Smooth muscle cell (in vitro differentiated cells): ENCODE measurements at regions not wholly inside any gene's neighbourhood (a gene's known extent, or its start where the extent isn't known, plus 50 kb on each side); places are given as distances from the start of the nearest gene placed in this dataset.

ENCODE experiments used
- DNase-seq: peaks from one replicate; lab custom pipeline; 2025; ENCODE audit not compliant: unreplicated experiment; lab: John Stamatoyannopoulos, UW
- H2AFZ ChIP-seq: fragments of 200-600 bp; sonication (generic); 2 replicates; pipeline ENCODE4 v1.6.0; 2016; ENCODE audit warnings: antibody characterized with exemption, low read depth, mild to moderate bottlenecking
- H3F3A ChIP-seq: fragments of 200-600 bp; sonication (generic); 2 replicates; pipeline ENCODE4 v1.6.0; 2017; ENCODE audit warnings: antibody characterized with exemption, low read depth
- H3K27ac ChIP-seq: fragments of 200-600 bp; sonication (generic); 2 replicates; pipeline ENCODE4 v1.5.1; 2016; ENCODE audit warnings: low read depth, mild to moderate bottlenecking
- H3K27me3 ChIP-seq: fragments of 200-600 bp; sonication (generic); 2 replicates; pipeline ENCODE4 v1.6.1; 2016; ENCODE audit warnings: low read depth, mild to moderate bottlenecking
- H3K36me3 ChIP-seq: fragments of 200-600 bp; sonication (generic); 2 replicates; pipeline ENCODE4 v1.5.1; 2016; ENCODE audit warnings: low read depth
- H3K4me1 ChIP-seq: fragments of 200-600 bp; sonication (generic); 2 replicates; pipeline ENCODE4 v1.5.1; 2016; ENCODE audit warnings: low read depth
- H3K4me2 ChIP-seq: fragments of 200-600 bp; sonication (generic); 2 replicates; pipeline ENCODE4 v1.6.0; 2016; ENCODE audit warnings: mild to moderate bottlenecking
- H3K4me3 ChIP-seq: fragments of 200-600 bp; sonication (generic); 2 replicates; pipeline ENCODE4 v1.5.1; 2016; ENCODE audit warnings: mild to moderate bottlenecking
- H3K79me2 ChIP-seq: fragments of 200-600 bp; sonication (generic); 2 replicates; pipeline ENCODE4 v1.6.0; 2016; ENCODE audit warnings: low read depth, mild to moderate bottlenecking
- H3K9ac ChIP-seq: fragments of 200-600 bp; sonication (generic); 2 replicates; pipeline ENCODE4 v1.6.0; 2016; ENCODE audit warnings: low read depth
- H3K9me3 ChIP-seq: fragments of 200-600 bp; sonication (generic); replicated peaks from 2 replicates; pipeline ENCODE4 v1.5.1; 2016; ENCODE audit warnings: low read depth
- H4K20me1 ChIP-seq: fragments of 200-600 bp; sonication (generic); 2 replicates; pipeline ENCODE4 v1.6.0; 2016; ENCODE audit warnings: low read depth
- CTCF ChIP-seq: fragments of 200-600 bp; sonication (generic); IDR thresholded peaks from 2 replicates; pipeline ENCODE4 v1.5.1; 2017; ENCODE audit warnings: borderline replicate concordance, mild to moderate bottlenecking, antibody characterized with exemption; ENCODE audit not compliant: insufficient read depth, poor library complexity, severe bottlenecking
- WGBS: methylation state at CpG from one replicate; pipeline ENCODE4 v1.1.7; 2016; ENCODE audit warnings: low lambda C conversion rate; 5-methylcytosine and 5-hydroxymethylcytosine counted together

- no peaks in the 10 kb centered on the region for H3K79me2 ChIP-seq
- 88% methylated on average over 5 of the region's 5 CpGs for WGBS
- no peaks in the 10 kb centered on the region for H3K9me3 ChIP-seq
- no peak for TF ChIP-seq CTCF
- no peaks in the 10 kb centered on the region for H4K20me1 ChIP-seq
- H3K4me1 ChIP-seq: peaks cover 8% of the 10 kb centered on the region
- H3K4me2 ChIP-seq: no peak overlapping the region
- H3K27ac ChIP-seq: no peak overlapping the region
- no peak overlapping the region for H3K9ac ChIP-seq
- H3K27me3 ChIP-seq: no peaks in the 10 kb centered on the region
- DNase-seq: no peak
- H3K36me3 ChIP-seq: no peaks in the 10 kb centered on the region
- no peak overlapping the region for H3K4me3 ChIP-seq
- no peaks in the 10 kb centered on the region for H3F3A ChIP-seq
- no peak overlapping the region for H2AFZ ChIP-seq
Observed at GRCh38 chr3:150036780-150037179, 66.1 kb upstream of the PFN2 start.

GRCh38 chr3:150035910-150036612, 65.4 kb upstream of the PFN2 start:
- H3K4me3 ChIP-seq: no peak overlapping the region
- H3K79me2 ChIP-seq: no peaks in the 10 kb centered on the region
- H3K4me1 ChIP-seq: peaks cover 8% of the 10 kb centered on the region
- no peak overlapping the region for H3K9ac ChIP-seq
- no peaks in the 10 kb centered on the region for H3K27me3 ChIP-seq
- no peak overlapping the region for H3K27ac ChIP-seq
- H3K36me3 ChIP-seq: no peaks in the 10 kb centered on the region
- no peaks in the 10 kb centered on the region for H3F3A ChIP-seq
- WGBS: 51% methylated on average over 7 of the region's 7 CpGs
- H4K20me1 ChIP-seq: no peaks in the 10 kb centered on the region
- no peaks in the 10 kb centered on the region for H3K9me3 ChIP-seq
- H2AFZ ChIP-seq: no peak overlapping the region
- TF ChIP-seq CTCF: no peak
- DNase-seq: no peak
- H3K4me2 ChIP-seq: no peak overlapping the region

- Histone ChIP-seq H3K4me1 (peaks cover 8% of the 10 kb centered on the region), H3K27ac (no peak overlapping the region), H4K20me1 (no peaks in the 10 kb centered on the region), H3F3A (no peaks in the 10 kb centered on the region), H3K79me2 (no peaks in the 10 kb centered on the region), H2AFZ (no peak overlapping the region), H3K9me3 (no peaks in the 10 kb centered on the region), H3K4me2 (no peak overlapping the region), H3K27me3 (no peaks in the 10 kb centered on the region), H3K4me3 (no peak overlapping the region), H3K9ac (no peak overlapping the region), H3K36me3 (no peaks in the 10 kb centered on the region)
- WGBS: 76% methylated on average over 6 of the region's 6 CpGs
- no peak for DNase-seq
- TF ChIP-seq CTCF: no peak
Observed at GRCh38 chr3:150035301-150035779, 64.6 kb upstream of the PFN2 start.

GRCh38 chr3:150033721-150034120, 63.0 kb upstream of the PFN2 start:
- 36% methylated on average over 2 of the region's 2 CpGs for WGBS

More at GRCh38 chr3:150033721-150034120, 63.0 kb upstream of the PFN2 start:
- no peaks in the 10 kb centered on the region for H3K27me3 ChIP-seq
- H3K4me3 ChIP-seq: no peak overlapping the region
- H3K79me2 ChIP-seq: no peaks in the 10 kb centered on the region
- H3K9ac ChIP-seq: no peak overlapping the region
- no peaks in the 10 kb centered on the region for H3K9me3 ChIP-seq
- DNase-seq: no peak
- H3K4me2 ChIP-seq: no peak overlapping the region
- TF ChIP-seq CTCF: no peak
- H3K4me1 ChIP-seq: peaks cover 8% of the 10 kb centered on the region
- H3K27ac ChIP-seq: no peak overlapping the region
- no peak overlapping the region for H2AFZ ChIP-seq
- H4K20me1 ChIP-seq: no peaks in the 10 kb centered on the region
- no peaks in the 10 kb centered on the region for H3F3A ChIP-seq
- H3K36me3 ChIP-seq: no peaks in the 10 kb centered on the region
